MM.1S (cell line): ENCODE measurements at regions not wholly inside any gene's neighbourhood (a gene's known extent, or its start where the extent isn't known, plus 50 kb on each side); places are given as distances from the start of the nearest gene placed in this dataset.

Source experiments
- DNase-seq: peaks from one replicate; pipeline ENCODE4 v3.0.0-alpha.2; 2015
- H2AFZ ChIP-seq: fragments of 300-600 bp; sonication (generic); 2 replicates; pipeline ENCODE4 v1.6.0; 2016; ENCODE audit warnings: antibody characterized with exemption, low read length
- H3F3A ChIP-seq: fragments of 300-600 bp; sonication (generic); 2 replicates; pipeline ENCODE4 v1.6.1; 2016; ENCODE audit warnings: mild to moderate bottlenecking, antibody characterized with exemption, low read length, moderate library complexity, mixed read lengths; ENCODE audit not compliant: insufficient read depth
- H3K27ac ChIP-seq: fragments of 300-600 bp; sonication (generic); 2 replicates; pipeline ENCODE4 v1.5.1; 2016; ENCODE audit warnings: mild to moderate bottlenecking, low read length
- H3K27me3 ChIP-seq: fragments of 300-600 bp; sonication (generic); replicated peaks from 2 replicates; pipeline ENCODE4 v1.6.0; 2016; ENCODE audit warnings: low read length; ENCODE audit not compliant: insufficient read depth
- H3K36me3 ChIP-seq: fragments of 300-600 bp; sonication (generic); replicated peaks from 2 replicates; pipeline ENCODE4 v1.6.1; 2016; ENCODE audit warnings: mild to moderate bottlenecking, low read length, mixed read lengths; ENCODE audit not compliant: insufficient read depth
- H3K4me1 ChIP-seq: fragments of 300-600 bp; sonication (generic); 2 replicates; pipeline ENCODE4 v1.6.1; 2016; ENCODE audit warnings: low read length, mixed read lengths
- H3K4me2 ChIP-seq: fragments of 300-600 bp; sonication (generic); 2 replicates; pipeline ENCODE4 v1.6.0; 2016; ENCODE audit warnings: low read depth, low read length
- H3K4me3 ChIP-seq: fragments of 300-600 bp; sonication (generic); 2 replicates; pipeline ENCODE4 v1.5.1; 2016; ENCODE audit warnings: low read length, mixed read lengths
- H3K79me2 ChIP-seq: fragments of 300-600 bp; sonication (generic); 2 replicates; pipeline ENCODE4 v1.6.1; 2016; ENCODE audit warnings: mixed run types, low read length, mixed read lengths
- H3K9ac ChIP-seq: fragments of 300-600 bp; sonication (generic); 2 replicates; pipeline ENCODE4 v1.6.1; 2016; ENCODE audit warnings: low read length, mixed read lengths
- H3K9me2 ChIP-seq: fragments of 300-600 bp; sonication (generic); replicated peaks from 2 replicates; pipeline ENCODE4 v1.6.1; 2016; ENCODE audit warnings: mild to moderate bottlenecking, low read length, mixed read lengths; ENCODE audit not compliant: insufficient read depth
- H3K9me3 ChIP-seq: fragments of 300-600 bp; sonication (generic); replicated peaks from 2 replicates; pipeline ENCODE4 v1.6.1; 2016; ENCODE audit warnings: mild to moderate bottlenecking, low read length, mixed read lengths; ENCODE audit not compliant: insufficient read depth
- H4K20me1 ChIP-seq: fragments of 300-600 bp; sonication (generic); 2 replicates; pipeline ENCODE4 v1.6.1; 2016; ENCODE audit warnings: mild to moderate bottlenecking, low read length, moderate library complexity, mixed read lengths; ENCODE audit not compliant: insufficient read depth
- CTCF ChIP-seq: fragments of 300-600 bp; sonication (generic); IDR thresholded peaks from 2 replicates; pipeline ENCODE4 v1.5.1; 2016; ENCODE audit warnings: antibody characterized with exemption, low read length, mixed read lengths
- EZH2 ChIP-seq: fragments of 300-600 bp; sonication (generic); optimal IDR thresholded peaks from 2 replicates; pipeline ENCODE3; 2017; ENCODE audit warnings: low read depth, mild to moderate bottlenecking, antibody characterized with exemption, low read length, mixed read lengths
- EZH2phosphoT487 ChIP-seq: fragments of 300-600 bp; sonication (generic); IDR thresholded peaks from 2 replicates; pipeline ENCODE4 v1.6.1; 2018; ENCODE audit warnings: antibody characterized with exemption, low read length

- no peak for DNase-seq
- H4K20me1 ChIP-seq: no peaks in the 10 kb centered on the region
- H3K27ac ChIP-seq: no peak overlapping the region
- H3K9ac ChIP-seq: no peak overlapping the region
- no peak overlapping the region for H3K4me3 ChIP-seq
- no peaks in the 10 kb centered on the region for H3K9me2 ChIP-seq
- no peak for TF ChIP-seq EZH2
- TF ChIP-seq CTCF: no peak
- no peak for TF ChIP-seq EZH2phosphoT487
- H3K27me3 ChIP-seq: no peaks in the 10 kb centered on the region
- no peaks in the 10 kb centered on the region for H3K4me1 ChIP-seq
- no peak overlapping the region for H3K4me2 ChIP-seq
- H3F3A ChIP-seq: no peaks in the 10 kb centered on the region
- H3K79me2 ChIP-seq: no peaks in the 10 kb centered on the region
- H3K9me3 ChIP-seq: no peaks in the 10 kb centered on the region
- H3K36me3 ChIP-seq: no peaks in the 10 kb centered on the region
- H2AFZ ChIP-seq: no peak overlapping the region
Measured at GRCh38 chr4:131370846-131371245, 1778.2 kb upstream of the PCDH10 start.

GRCh38 chr4:131381055-131381454 is 1768.0 kb upstream of the PCDH10 start:
- Histone ChIP-seq H3K36me3 (no peaks in the 10 kb centered on the region), H3K27ac (no peak overlapping the region), H3F3A (no peaks in the 10 kb centered on the region), H3K4me1 (no peaks in the 10 kb centered on the region), H3K4me3 (no peak overlapping the region), H4K20me1 (no peaks in the 10 kb centered on the region), H3K27me3 (no peaks in the 10 kb centered on the region), H3K9me3 (no peaks in the 10 kb centered on the region), H2AFZ (no peak overlapping the region), H3K79me2 (no peaks in the 10 kb centered on the region), H3K9me2 (no peaks in the 10 kb centered on the region), H3K4me2 (no peak overlapping the region), H3K9ac (no peak overlapping the region)
- TF ChIP-seq EZH2: no peak
- no peak for TF ChIP-seq CTCF
- no peak for TF ChIP-seq EZH2phosphoT487
- no peak for DNase-seq

- Histone ChIP-seq H3F3A (no peaks in the 10 kb centered on the region), H3K27me3 (no peaks in the 10 kb centered on the region), H2AFZ (no peak overlapping the region), H3K4me3 (no peak overlapping the region), H3K4me1 (no peaks in the 10 kb centered on the region), H3K9ac (no peak overlapping the region), H3K9me3 (no peaks in the 10 kb centered on the region), H3K79me2 (no peaks in the 10 kb centered on the region), H4K20me1 (no peaks in the 10 kb centered on the region), H3K27ac (no peak overlapping the region), H3K36me3 (no peaks in the 10 kb centered on the region), H3K4me2 (no peak overlapping the region), H3K9me2 (no peaks in the 10 kb centered on the region)
- TF ChIP-seq CTCF (no peak), EZH2phosphoT487 (no peak), EZH2 (no peak)
- no peak for DNase-seq
Measured at GRCh38 chr4:131382839-131383238, 1766.3 kb upstream of the PCDH10 start.
